ENCODE measurements at regions not wholly inside any gene's neighbourhood (a gene's known extent, or its start where the extent isn't known, plus 50 kb on each side); places are given as distances from the start of the nearest gene placed in this dataset.
"Not testable (repeated sequence)": the region's sequence is repeated elsewhere in the genome, so short reads cannot be mapped to it uniquely, and the experiment has no call there.

DNA sequence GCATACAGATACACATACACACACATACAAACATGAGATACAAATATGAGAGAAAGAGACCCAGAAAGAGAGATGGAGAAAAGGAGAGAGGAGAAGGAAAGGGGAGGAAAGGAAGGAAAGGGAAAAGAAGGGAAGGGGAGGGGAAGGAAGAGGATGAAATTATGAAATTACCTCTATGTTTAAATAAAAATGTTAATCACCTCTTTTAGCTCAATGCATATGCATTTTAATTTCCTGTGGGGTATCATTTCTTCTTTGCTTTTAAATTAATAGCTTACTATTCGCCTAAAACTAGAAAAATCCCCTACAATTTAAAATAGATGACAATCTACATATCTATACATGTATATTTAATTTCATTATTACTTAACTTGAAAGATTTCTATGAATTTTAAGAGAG lies 958.0 kb upstream of the CNTN5 start:
- Mint-ChIP-seq H3K4me3 (no peak overlapping the region), H3K36me3 (no peaks in the 10 kb centered on the region), H3K27me3 (ENCODE audit: insufficient read depth, low read depth) (no peaks in the 10 kb centered on the region), H3K4me1 (no peaks in the 10 kb centered on the region), H3K9me3 (peaks cover 2% of the 10 kb centered on the region), H3K27ac (no peak overlapping the region)
- H3K27me3 ChIP-seq: no peaks in the 10 kb centered on the region
- no peak overlapping the region for H3K27ac ChIP-seq
- H3F3A ChIP-seq (ENCODE audit: low read depth): no peaks in the 10 kb centered on the region
- TF ChIP-seq CTCF (IDR thresholded peaks at IDR 0.05) (no peak), EZH2 (IDR thresholded peaks at IDR 0.05) (no peak), EZH2phosphoT487 (IDR thresholded peaks at IDR 0.05) (no peak)
- no peaks in the 10 kb centered on the region for H3K36me3 ChIP-seq
- no peaks in the 10 kb centered on the region for H4K20me1 ChIP-seq (ENCODE audit: low read depth)
- H3K4me3 ChIP-seq: no peak overlapping the region
- H2AFZ ChIP-seq (replicated peaks): no peak overlapping the region
- DNase-seq (ENCODE audit: low spot score): no peak
- no peaks in the 10 kb centered on the region for H3K9me3 ChIP-seq (ENCODE audit: low read depth)
- no peak overlapping the region for H3K9ac ChIP-seq
- no peaks in the 10 kb centered on the region for H3K79me2 ChIP-seq (ENCODE audit: low read depth)
- H3K4me2 ChIP-seq: no peak overlapping the region
- H3K4me1 ChIP-seq: no peaks in the 10 kb centered on the region

GRCh38 chr11:98068251-98068650 lies 952.5 kb upstream of the CNTN5 start:
- H3K4me3 ChIP-seq: no peak overlapping the region
- no peaks in the 10 kb centered on the region for H3K4me1 ChIP-seq
- Mint-ChIP-seq H3K9me3 (peaks cover 2% of the 10 kb centered on the region), H3K4me1 (no peaks in the 10 kb centered on the region), H3K36me3 (no peaks in the 10 kb centered on the region), H3K27me3 (ENCODE audit: insufficient read depth, low read depth) (no peaks in the 10 kb centered on the region), H3K27ac (no peak overlapping the region), H3K4me3 (no peak overlapping the region)
- TF ChIP-seq CTCF (IDR thresholded peaks at IDR 0.05) (no peak), EZH2 (IDR thresholded peaks at IDR 0.05) (no peak), EZH2phosphoT487 (IDR thresholded peaks at IDR 0.05) (no peak)
- H3K27me3 ChIP-seq: no peaks in the 10 kb centered on the region
- H3K36me3 ChIP-seq: no peaks in the 10 kb centered on the region
- H3K9ac ChIP-seq: no peak overlapping the region
- H3K27ac ChIP-seq: no peak overlapping the region
- H3K4me2 ChIP-seq: no peak overlapping the region
- no peak for DNase-seq (ENCODE audit: low spot score)
- H2AFZ ChIP-seq (replicated peaks): no peak overlapping the region
- H3K79me2 ChIP-seq (ENCODE audit: low read depth): no peaks in the 10 kb centered on the region
- no peaks in the 10 kb centered on the region for H3K9me3 ChIP-seq (ENCODE audit: low read depth)
- H4K20me1 ChIP-seq (ENCODE audit: low read depth): no peaks in the 10 kb centered on the region
- H3F3A ChIP-seq (ENCODE audit: low read depth): no peaks in the 10 kb centered on the region

GRCh38 chr11:98069147-98069546 lies 951.6 kb upstream of the CNTN5 start:
- not testable (repeated sequence) for H3K27ac ChIP-seq; H3K4me1 ChIP-seq; H3K36me3 ChIP-seq; H3K9ac ChIP-seq; H2AFZ ChIP-seq (replicated peaks); H3K9me3 Mint-ChIP-seq; H3K27ac Mint-ChIP-seq; H3K79me2 ChIP-seq (ENCODE audit: low read depth); H3K9me3 ChIP-seq (ENCODE audit: low read depth); H3K36me3 Mint-ChIP-seq; H3K4me2 ChIP-seq; H3K27me3 ChIP-seq; H3K27me3 Mint-ChIP-seq (ENCODE audit: insufficient read depth, low read depth); H3K4me3 Mint-ChIP-seq; H3K4me1 Mint-ChIP-seq; H3K4me3 ChIP-seq; H4K20me1 ChIP-seq (ENCODE audit: low read depth); H3F3A ChIP-seq (ENCODE audit: low read depth); DNase-seq (ENCODE audit: low spot score)

- Histone ChIP-seq H3F3A (ENCODE audit: low read depth) (no peaks in the 10 kb centered on the region), H3K27me3 (no peaks in the 10 kb centered on the region), H3K4me3 (no peak overlapping the region), H3K4me2 (no peak overlapping the region), H3K4me1 (no peaks in the 10 kb centered on the region), H3K9me3 (ENCODE audit: low read depth) (no peaks in the 10 kb centered on the region), H4K20me1 (ENCODE audit: low read depth) (no peaks in the 10 kb centered on the region), H3K36me3 (no peaks in the 10 kb centered on the region), H2AFZ (replicated peaks) (no peak overlapping the region), H3K79me2 (ENCODE audit: low read depth) (no peaks in the 10 kb centered on the region), H3K9ac (no peak overlapping the region), H3K27ac (no peak overlapping the region)
- no peak for DNase-seq (ENCODE audit: low spot score)
- Mint-ChIP-seq H3K9me3 (peaks cover 2% of the 10 kb centered on the region), H3K27ac (no peak overlapping the region), H3K27me3 (ENCODE audit: insufficient read depth, low read depth) (no peaks in the 10 kb centered on the region), H3K36me3 (no peaks in the 10 kb centered on the region), H3K4me1 (no peaks in the 10 kb centered on the region), H3K4me3 (no peak overlapping the region)
- no peak for TF ChIP-seq CTCF (IDR thresholded peaks at IDR 0.05)
- no peak for TF ChIP-seq EZH2phosphoT487 (IDR thresholded peaks at IDR 0.05)
- no peak for TF ChIP-seq EZH2 (IDR thresholded peaks at IDR 0.05)
Measured at GRCh38 chr11:98069861-98070260, 950.9 kb upstream of the CNTN5 start.
